ENCODE measurements at regions not wholly inside any gene's neighbourhood (a gene's known extent, or its start where the extent isn't known, plus 50 kb on each side); places are given as distances from the start of the nearest gene placed in this dataset.
"Not testable (repeated sequence)": the region's sequence is repeated elsewhere in the genome, so short reads cannot be mapped to it uniquely, and the experiment has no call there.

DNA sequence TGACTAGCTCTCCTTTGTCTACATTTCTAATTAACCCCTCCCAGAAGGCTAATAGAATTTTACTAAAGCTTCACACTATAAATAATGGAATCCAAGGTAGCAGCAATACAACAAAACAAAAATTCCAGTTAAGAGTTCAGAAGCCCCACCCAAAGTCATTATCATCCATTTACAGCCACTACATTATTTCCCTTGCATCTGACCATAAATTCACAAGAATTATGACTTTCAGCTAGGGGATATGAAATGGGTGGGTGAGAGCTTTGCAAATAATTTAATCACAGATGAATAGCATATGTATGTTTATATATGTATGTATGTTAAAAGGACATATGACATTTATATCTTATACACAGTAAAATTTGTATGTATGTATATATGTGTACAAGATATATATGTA, 65.3 kb upstream of the PTGDR start:
- no peak for DNase-seq

DNA sequence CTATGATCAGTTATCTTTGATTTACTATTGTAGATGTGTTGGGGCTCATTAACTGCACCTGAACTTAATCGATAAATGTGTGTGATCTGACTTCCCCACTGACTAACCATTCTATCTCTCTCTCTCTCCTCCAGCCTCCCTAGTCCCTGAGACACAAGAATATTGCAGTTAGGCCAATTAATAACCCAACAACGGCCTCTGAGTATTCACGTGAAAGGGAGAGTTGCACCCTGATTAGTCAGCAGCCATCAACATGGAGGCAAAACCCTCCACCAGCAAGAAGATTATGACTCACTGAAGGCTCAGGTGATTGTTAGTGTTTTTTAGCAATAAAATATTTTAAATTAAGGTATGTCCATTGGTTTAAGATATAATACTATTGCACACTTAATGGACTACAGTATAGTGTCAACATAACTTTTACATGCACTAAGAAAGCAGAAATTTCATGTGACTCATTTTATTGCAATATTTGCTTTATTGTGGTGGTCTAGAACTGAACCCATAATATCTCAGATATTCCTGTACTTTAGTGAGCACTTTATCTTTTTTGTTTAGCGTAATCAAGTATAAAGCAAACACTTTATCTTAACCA, 77.1 kb upstream of the PTGDR start:
- no peak for DNase-seq

DNA sequence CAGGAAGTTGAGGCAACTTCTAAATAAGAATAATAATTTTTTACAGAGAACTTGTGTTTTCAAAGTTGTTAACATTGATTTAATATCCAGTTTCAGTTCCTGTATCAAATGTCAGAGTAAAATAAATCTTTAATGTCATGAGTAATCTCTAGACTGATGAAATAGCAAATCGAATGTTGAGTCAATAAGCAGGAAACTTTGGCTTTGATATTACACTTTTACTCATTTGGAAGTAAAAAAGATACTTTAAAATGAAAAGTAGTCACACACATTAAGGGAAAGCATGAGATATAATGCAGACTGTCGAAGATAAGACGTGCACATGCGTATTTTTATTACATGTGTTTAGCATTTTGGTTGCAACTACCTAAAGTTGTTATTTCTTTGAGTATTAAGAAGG, 78.2 kb upstream of the PTGDR start:
- DNase-seq, result no peak

DNA sequence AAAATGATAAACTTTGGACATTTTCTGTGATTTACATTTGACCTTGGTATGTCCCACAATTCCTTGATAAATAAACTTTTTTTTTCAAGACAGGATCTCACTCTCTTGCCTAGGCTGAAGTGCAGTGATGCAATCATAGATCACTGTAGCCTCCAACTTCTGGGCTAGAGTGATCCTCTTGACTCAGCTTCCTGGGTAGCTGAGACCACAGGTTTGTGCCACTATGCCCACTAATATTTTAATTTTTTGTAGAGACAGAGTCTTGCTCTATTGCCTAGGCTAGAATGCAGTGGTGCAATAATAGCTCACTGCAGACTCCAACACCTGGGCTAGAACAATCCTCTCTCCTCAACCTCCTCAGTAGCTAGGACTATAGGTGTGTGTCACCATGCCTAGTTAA, 79.1 kb upstream of the PTGDR start:
- DNase-seq, result no peak

DNA sequence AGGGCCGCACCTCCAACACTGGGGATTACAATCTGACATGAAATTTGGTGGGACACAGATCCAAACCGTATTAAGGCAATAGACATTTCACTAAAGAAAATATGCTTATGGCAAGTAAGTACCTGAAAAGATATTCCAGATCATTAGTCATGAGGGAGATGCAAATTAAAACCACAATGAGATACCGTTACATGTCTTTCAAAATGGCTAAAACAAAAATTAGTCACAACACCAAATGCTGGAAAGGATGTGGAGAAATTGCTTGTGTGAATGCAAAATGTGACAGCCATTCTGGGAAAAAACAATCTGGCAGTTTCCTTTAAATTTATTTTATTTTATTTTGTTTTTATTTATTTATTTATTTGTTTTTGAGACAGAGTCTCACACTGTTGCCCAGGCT, 82.3 kb upstream of the PTGDR start:
- DNase-seq, result no peak

DNA sequence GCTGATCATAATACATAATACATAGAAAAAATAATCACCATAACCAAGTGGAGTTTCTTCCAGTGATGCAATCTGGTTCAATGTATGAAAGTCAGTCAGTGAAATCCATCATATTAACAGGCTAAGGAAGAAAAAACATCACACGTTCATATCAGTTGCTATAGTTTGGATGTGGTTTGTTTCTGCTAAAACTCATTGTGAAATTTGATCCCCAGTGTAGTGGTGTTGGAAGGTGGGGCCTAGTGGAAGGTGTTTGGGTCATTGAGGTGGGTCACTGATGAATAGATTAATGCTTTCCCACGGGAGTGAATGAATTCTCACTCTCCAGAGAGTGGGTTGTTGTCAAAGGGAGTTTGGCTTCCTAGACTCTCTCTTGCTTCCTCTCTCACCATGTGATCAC, 84.6 kb upstream of the PTGDR start:
- no peak for DNase-seq

DNA sequence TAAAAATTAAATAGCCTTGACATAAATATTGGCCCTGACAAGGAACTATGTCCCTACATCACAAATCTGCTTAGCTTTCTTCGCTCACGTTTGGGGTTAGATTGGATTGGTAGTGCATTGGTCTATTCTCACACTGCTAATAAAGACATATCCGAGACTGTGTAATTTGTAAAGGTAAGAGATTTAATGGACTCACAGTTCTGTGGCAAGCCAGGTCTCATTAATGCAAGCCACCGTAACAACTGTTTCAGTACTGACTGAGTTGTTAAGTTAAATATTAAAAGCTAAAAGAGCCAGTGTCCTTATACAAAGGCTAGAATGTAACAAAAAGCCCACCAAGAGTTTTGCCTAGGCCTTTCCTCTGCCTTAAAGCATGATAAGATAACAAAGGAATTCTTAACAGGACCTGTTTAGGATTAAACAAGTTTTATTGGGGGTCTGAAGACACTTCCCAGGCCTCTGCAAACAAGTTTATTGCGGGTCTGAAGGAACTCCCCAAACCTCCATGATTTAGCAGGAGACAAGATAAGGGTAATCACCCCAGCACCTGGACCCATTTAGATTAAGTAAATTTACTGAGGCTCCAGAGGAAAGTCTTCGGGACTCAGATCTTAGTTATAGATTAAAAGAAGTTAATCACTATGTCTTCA, 88.2 kb upstream of the PTGDR start:
- DNase-seq, result no peak

DNA sequence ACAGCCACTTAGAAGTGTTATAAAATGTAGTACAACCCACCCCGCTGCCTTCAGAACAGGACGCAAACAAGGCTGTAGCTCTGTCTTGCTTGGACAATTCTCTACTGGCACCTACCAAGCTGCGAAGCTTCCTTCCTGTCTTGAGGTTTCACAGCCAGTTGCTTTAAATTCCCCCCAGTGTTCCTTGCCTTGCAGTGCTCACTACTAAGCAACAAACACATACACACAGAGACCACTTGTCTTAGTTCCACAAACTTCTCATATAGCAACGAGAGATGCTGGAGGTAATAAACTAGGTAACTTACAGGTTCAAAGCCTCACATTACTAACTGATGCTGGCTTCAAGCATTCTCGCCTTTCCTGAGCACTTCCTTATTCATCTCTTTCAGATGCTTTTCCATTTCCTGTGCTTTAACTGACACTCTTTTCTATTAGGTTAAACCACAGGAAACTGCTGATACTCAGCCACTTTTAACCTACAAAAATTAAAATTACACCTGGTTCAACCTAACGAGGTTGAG, 91.5 kb upstream of the PTGDR start:
- DNase-seq, result no peak

DNA sequence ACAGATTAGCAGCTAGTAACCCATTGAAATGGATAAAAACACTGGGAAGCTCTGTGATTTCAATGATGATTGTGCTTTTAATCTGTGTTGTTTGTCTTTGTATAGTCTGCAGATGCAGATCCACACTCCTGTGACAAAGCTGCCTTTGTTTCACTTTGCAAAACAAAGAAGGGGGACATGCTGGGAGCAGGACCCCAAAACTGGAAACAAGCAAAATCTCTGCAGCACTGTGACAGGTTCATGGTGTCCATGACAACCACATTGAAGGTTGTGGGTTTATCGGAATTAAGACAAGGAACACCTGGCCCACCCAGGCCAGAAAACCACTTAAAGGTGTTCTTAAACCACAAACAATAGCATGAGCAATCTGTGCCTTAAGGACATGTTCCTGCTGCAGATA, 95.6 kb upstream of the PTGDR start:
- not testable (repeated sequence) for DNase-seq

DNA sequence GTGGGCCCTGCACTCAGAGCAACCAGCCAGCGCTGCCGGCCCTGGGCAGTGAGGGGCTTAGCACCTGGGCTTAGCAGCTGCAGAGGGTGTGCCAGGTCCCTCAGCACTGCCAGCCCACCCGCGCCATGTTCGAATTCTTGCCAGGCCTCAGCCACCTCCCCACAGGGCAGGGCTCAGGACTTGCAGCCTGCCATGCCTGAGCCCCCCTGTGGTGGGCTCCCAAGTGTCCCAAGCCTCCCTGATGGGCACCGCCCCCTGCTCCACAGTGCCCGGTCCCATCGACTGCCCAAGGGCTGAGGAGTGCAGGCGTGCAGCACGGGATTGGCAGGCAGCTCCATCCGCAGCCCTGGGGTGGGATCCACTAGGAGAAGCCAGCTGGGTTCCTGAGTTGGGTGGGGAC, 98.0 kb upstream of the NID2 start:
- DNase-seq, result no peak

DNA sequence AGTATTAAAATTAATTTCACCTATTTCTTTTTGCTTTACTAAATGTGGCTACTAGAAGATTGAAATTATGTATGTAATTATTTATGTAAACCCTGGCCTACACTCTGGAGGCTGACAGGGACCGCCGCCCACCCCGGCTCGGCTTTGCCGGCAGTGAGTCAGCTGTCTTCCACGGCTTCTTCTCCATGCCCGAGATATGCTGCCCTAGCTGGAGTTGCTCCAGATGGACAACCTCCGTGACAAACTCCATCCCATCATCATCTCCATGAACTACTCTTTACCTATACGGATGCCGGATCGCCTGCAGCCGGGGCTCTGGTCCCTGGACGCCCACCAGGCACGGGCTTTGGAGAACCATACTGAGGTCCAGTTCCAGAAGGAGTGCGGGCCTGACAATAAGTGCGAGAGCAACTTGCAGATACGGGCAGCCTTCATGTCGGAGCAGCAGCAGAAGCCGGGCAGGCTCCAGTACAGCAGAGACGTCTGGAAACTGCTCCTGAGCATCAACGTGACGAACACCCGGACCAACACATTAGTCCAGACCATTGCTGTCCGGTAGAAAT, 86.9 kb upstream of the NID2 start:
- no peak for DNase-seq

DNA sequence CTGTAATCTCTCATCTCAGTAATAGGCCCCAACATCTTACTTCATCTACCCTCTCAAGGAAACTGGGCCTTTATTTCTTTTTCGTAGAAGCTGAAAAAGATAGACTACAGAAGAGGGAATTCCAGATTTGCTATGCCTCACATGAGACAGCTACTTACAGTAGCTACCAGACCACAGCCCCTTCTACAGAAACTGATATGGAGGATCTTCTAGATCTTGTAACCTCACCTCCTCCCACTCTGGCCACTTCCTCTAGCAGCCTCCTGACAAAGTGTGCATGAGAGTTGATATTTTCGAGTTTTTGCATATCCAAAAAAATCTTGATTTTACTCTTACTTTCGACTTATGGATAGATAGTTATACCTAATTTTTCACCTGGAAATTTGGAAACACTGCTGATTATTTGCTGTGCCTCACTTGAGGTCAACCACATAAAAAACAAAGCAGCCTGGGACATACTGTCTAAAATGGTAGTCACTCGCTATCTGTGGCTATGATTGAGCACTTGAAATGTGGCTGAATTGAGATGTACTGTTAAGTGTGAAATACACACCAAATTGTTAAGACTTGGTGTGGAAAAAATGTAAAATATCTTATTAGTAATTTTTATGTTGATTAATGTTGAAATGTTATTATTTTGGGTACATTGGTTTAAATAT, 86.3 kb upstream of the NID2 start:
- DNase-seq, result no peak

DNA sequence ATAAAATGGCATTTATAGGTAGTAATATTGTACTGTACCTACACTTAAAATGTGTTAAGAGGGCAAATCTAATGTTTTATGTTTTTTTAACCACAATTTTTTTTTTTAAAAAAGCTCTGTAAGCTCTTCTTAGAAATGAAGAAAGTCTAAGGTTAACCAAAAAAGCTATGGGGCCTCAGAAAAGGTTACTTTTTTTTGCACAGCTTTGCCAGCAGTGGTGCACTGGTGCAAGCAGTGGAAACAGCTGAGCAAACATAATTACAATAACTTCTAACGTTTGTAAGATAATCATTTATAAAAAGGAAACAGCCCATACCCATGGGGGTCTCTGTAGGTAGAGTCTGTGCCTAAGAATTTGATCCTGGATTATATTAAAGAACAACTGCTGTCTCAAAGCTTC, 85.1 kb upstream of the NID2 start:
- DNase-seq, result no peak

DNA sequence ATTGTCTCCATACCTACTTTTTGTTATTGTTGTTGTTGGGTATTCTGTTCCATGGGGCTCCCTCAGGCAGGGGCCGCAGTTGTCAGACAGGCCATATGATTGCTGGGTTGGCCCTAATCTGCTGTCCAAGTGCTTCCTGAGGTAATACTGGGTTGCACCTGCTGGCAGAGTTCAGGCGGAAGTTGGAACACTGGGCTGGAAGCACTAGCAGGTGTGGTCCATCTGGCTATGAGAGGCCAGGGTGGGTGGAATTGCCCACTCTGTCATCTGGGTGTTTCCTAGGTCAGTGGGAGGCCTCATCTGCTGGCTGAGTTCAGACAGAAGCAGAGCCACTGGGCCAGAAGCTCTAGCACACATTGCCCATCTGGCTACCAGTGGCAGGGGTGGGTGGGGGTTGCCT, 81.3 kb upstream of the NID2 start:
- DNase-seq, result no peak

DNA sequence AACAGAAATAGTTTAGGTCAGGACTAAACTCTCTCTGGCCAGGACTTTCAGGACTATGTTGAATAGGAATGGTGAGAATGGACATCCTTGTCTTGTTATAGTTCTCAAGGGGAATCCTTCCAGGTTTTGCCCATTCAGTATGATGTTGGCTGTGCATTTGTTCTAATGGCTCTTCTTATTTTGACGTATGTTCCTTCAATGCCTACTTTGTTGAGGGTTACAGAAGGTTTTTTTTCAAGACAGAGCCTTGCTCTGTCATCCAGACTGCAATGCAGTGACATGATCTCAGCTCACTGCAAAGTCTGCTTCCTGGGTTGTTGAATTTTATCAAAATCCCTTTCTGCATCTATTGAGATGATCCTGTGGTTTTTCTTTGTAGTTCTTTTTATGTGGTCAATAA, 79.5 kb upstream of the NID2 start:
- no peak for DNase-seq

DNA sequence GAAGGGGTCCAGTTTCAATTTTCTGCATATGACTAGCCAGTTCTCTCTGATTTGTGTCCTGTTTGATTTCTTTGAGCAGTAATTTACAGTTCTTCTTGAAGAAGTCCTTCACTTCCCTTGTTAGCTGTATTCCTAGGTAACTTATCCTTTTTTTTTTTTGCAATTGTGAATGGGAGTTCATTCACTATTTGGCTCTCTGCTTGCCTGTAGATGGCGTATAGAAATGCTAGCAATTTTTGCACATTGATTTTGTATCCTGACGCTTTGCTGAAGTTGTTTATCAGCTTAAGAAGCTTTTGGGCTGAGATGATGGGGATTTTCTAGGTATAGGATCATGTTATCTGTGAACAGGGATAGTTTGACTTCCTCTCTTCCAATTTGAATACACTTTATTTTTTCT, 77.6 kb upstream of the NID2 start:
- no peak for DNase-seq

DNA sequence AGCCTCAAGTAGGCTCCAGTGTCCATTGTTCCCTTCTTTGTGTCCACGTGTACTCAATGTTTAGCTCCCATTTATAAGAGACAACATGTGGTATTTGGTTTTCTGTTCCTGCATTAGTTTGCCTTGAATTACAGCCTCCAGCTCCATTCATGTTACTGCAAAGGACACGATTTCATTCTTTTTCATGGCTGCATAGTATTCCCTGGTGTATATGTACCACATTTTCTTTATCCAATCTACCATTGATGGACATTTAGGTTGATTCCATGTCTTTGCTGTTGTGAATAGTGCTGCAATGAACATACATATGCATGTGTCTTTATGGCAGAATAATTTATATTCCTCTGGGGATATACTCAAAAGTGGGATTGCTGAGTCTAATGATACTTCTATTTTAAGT, 75.2 kb upstream of the NID2 start:
- not testable (repeated sequence) for DNase-seq

DNA sequence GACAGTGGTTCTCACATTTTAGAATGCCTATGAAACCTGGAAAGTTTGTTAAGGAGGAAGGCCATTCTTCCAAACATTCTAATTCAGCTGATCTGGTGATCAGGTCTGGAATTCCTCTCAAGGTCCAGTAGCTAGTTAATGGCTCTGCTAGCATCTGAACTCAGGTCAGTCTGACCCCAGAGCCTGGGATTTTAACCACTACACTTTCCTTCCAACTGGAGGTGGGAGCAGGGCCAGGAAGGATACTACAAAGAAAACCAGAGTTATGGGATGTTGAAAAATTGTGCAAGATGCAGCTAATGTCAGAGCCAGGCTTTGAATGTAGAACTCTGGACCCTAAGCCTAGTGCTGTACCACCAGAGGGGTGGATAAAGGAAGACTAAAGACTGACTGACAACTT, 73.6 kb upstream of the NID2 start:
- no peak for DNase-seq

DNA sequence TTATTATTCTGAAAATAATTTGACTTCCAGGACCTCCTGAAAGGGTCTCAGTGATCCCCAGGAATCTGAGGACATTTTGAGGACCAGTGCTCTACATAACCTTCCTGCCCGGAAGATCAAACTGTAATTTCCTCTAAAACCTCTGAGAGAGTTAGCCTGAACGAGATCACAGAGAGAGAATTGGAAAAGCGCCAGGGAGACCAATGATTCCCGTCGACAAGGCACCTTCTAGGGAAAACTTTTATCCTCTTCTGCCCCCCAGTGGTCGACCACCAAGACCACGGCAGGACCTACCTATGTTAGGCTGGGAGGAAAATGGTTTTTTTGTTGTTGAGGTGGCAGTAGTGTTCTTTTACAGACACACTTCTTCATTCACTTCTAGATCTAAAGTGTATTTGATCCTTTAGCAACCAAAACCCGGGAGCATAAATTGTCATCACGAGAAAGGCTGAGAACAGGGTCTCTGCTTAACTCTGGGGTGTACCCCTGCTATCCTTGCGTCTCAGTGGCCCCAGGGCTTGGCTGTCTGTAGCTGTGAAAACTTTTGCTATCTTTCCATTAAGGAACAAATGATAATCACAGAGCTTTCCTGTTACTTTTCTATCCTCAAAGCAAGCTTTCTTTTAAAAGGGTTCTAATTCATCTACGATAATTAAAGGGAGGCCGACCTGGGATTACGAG, 62.9 kb upstream of the NID2 start:
- DNase-seq, result peak; percentile 59

DNA sequence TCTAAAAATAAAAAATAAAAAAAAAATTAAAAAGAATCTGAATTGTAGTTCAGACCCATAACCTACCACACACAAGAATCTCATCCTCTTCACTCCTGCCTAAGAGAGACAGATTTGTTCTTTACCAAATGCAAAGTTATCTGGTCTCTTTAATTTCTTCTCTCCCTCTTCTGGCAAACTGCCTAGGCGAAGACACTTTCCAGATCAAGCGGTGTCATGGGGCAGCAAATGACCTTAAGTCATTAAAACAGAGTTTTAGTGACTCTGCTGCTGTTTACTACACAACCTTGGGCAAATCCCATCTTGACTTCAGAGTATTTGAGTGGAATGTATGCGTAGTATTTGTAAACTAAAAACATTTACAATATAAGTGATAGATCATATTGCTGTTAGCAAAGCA, 60.9 kb upstream of the NID2 start:
- no peak for DNase-seq

DNA sequence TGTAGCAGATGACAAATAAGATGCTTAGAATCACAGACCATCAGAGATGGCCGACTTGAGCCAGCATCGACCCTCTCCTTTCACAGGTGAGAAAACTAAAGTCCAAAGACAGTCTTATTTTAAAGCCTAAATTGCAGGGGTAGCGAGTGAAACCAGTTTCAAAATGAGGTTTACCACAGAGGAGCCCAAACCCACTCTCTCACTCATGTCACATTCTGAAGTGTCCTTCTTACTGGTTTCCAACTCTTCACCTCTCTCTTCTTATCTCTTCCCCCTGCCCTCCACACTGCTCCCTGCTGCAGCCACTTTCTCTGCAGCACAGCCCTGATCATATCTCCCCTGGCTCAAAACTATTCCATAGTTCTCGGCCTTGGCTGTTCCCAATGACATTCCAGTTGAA, 57.0 kb upstream of the NID2 start:
- DNase-seq, result no peak

DNA sequence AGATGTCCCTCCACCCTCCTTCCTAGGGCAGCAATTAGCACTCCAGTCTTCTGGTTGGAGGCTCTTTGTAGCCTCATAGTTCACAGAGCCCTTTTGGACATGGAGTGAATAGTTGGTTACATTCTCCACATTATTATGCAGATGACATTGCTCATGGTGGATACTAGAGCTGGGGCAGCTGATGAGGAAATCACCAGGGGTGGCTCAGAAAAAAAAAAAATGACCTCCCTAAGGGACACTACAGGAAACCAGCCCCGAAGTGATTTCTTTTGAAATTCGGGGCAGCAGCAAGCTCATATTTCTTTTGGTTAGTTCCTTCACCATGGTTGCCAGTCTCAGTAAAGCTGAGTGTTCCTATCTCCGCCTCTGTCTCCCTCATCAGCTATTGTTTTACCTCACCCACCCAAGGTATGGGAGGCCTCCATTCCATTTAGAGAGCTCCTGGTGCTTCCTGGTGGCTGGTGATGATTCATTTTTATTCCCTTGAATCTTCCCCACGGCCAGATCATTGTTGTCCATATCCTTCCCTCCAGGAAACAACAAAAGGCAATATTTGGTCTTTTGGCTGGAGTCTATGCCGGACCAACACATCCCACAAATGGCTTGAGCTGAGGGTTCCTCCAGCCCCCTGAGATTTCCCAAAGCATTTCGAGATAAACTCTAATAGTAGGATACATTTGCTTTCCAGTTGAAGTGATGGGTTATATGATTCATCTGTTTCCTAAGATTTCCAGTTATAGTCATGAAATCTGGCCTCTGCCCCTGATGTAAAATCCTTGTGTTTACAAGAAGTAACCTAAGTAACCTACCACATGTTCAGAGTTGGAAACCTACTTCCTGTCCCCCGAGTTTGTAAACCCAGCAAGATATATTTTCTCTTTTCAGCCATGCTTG, 56.2 kb upstream of the NID2 start:
- DNase-seq, result no peak

DNA sequence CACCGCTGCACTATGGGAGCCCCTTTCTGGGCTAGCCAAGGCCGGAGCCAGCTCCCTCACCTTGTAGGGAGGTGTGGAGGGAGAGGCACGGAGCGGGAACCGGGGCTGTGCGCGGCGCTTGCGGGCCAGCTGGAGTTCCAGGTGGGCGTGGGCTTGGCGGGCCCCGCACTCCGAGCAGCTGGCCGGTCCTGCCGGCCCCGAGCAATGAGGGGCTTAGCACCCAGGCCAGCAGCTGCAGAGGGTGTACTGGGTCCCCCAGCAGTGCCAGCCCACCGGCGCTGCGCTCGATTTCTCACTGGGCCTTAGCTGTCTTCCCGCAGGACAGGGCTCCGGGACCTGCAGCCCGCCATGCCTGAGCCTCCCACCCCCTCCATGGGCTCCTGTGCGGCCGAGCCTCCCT, 53.3 kb upstream of the NID2 start:
- not testable (repeated sequence) for DNase-seq

Data from stimulated activated CD4-positive, alpha-beta T cell treated with anti-CD3 and anti-CD28 coated beads, Interleukin-4, amount 100 ng/mL, for 24 hours (primary cell).